Left kidney (tissue), 1 donor: ENCODE measurements at regions not wholly inside any gene's neighbourhood (a gene's known extent, or its start where the extent isn't known, plus 50 kb on each side); places are given as distances from the start of the nearest gene placed in this dataset.

ENCODE experiments used
- DNase-seq: peaks from one replicate; pipeline ENCODE4 v3.0.0-alpha.2; 2013

GRCh38 chr7:24341691-24342413, 57.9 kb downstream of the NPY start:
- DNase-seq: no peak

- no peak for DNase-seq
Measured at GRCh38 chr7:24343614-24344013, 59.6 kb downstream of the NPY start.

GRCh38 chr7:24346129-24346528, 62.1 kb downstream of the NPY start:
- DNase-seq: no peak

- DNase-seq: no peak
Measured at GRCh38 chr7:24346716-24347115, 62.7 kb downstream of the NPY start.

GRCh38 chr7:24349339-24349738, 65.3 kb downstream of the NPY start:
- DNase-seq: no peak

DNA sequence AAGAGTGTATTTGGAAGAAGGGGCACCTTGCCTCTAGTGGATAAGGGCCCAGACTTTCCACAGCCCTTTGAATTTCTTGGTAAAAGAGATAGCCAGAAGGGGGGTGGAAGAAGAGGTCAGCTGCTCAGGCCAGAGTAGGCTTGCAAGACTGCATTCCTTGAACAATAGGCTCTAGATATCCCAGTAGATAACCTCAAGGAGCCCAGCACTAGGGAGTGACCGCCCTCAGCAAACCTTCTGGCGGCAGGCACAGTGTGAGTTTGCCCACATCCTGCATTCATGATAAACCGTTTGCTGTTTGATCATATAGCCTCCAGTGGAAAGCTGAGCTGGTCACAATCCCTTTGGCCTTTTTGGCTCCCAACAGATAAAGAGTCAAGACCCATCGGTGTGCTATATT, 70.5 kb downstream of the NPY start:
- DNase-seq: no peak

GRCh38 chr7:24356718-24357386, 72.9 kb downstream of the NPY start:
- no peak for DNase-seq

- no peak for DNase-seq
Measured at GRCh38 chr7:24361001-24361400, 77.0 kb downstream of the NPY start.

DNA sequence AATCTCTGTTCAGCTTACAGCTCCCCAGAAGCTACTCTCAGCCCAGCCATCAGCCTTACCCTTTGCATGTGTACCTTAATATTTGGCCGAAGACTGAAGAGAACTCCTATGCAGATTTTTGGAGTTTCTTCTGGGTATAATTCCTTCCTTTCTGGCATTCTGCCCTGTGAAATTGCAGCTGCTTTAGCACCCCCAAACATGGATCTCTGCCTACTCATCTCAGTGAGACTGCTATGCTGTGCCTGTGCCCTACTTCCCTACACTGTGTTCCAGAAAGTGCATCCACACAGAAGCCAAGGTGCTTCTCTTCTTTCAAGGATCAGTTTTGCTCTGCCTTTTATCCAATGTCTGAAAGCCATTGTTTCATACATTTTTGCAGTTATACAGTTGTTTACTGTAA, 81.6 kb downstream of the NPY start:
- DNase-seq: no peak

DNA sequence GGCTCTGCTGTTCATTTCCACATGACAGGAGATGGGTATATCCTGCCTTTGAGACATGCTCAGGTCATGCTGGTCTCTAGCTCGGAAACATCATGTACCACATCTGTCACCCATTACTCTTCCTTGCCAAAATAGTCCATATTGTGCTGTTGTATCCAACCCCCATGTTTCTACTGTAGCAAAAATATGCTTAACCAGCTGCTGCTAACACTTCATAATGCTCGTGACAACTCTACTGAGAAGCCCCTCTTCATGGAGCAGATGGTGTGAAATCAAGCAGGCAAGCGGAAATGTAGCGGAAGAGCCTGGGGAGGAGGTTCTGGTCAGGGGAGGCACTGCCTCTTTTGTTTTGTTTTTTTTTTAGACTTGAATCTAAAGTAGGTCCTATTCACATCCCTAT, 82.9 kb downstream of the NPY start:
- DNase-seq: no peak

DNA sequence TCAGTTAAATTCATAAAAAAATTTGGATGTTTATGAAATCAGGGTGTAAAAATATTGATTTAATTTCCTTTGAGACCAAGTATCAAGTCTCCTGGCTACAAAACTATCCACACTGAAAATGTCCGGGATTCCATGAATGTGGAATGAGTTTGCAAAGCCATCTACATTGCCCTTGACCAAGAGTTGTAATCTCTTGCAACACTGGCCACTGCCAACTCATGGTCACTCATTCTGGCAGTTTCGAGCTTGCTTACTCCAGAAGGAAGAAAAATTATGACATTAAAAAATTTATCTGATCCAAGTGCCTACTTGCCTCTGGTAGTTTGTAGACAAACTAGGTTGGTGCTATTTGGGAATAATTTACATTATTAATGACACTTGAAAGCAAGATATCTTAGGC, 84.2 kb downstream of the NPY start:
- DNase-seq: no peak

GRCh38 chr7:24370541-24370940, 86.6 kb downstream of the NPY start:
- DNase-seq: no peak

DNA sequence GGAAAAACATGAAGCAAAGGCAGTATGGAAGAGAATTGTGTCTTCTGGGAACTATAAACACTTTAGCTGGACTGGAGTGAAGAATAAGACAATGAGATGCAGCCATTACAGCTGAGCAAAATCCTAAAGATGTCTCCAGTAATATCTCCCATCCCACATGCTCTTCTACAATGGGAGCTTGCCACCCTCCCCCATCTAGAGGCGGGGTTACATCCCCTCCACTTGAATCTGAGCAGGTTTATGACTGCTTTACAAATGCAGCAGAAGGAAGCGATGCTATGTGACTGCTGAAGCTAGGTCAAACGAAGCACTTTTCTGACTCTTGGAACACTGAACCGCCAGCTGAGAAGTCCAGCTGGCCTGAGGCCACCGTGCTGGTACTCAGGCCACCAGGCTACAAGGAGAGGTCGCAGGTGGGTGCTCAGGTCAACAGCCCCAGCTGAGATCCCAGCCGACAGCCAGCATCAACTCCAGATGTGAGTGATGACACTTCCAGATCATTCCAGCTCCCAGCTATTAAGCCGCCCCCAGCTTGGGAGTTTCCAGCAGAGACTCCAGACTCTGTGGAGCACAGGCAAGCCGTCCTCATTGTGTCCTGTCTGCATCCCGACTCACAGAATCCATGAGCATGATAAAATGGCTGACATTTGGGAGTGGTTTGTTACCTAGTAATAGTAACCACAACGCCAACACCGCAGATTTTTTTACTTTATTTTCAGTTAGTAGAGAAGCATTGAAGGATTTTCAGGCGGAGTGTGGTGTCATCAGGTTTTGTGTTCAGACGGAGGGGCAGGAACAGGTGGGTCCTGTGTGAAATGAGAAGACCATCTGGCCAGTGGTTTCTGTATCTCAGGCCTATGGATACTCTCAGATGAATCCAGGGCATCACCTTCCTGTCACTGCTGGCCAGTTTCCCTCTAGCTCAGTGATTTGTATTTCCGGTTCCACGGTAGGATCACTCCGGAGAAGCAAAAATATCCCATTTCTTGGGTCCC, 89.3 kb downstream of the NPY start:
- DNase-seq: no peak

DNA sequence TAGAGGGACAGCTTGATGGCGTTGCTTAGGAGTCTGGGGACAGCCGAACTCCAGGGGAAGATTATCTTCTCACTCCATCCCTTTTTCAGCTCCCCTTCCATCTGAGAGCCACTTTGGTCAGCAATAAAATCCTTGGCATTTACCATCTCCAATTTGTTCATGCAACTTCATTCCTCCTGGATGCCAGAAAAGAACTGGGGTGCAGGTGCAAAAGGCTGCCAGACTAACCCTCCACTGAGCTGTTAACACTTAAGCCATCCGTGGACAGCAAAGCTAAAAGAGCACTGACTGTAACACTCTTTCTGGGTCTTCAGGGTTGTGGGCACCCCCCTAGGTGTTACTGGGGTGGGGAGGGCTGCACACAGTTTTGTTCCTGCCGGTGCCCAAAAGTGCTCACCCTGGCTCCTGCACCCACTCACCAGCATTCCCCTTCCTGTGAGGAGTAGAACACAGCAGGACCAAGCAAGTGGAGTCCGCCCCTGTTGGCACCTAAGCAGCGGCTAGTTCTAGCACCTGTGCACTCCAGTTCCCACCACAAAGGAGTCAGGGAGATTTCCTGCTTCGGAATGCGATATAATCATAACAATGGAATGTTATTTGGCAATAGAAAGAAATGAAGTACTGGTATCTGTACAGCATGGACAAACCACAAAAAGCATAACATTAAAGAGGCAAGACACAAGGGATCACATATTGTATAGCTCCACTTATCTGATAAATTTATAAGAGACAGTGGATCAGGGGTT, 95.1 kb downstream of the NPY start:
- no peak for DNase-seq

DNA sequence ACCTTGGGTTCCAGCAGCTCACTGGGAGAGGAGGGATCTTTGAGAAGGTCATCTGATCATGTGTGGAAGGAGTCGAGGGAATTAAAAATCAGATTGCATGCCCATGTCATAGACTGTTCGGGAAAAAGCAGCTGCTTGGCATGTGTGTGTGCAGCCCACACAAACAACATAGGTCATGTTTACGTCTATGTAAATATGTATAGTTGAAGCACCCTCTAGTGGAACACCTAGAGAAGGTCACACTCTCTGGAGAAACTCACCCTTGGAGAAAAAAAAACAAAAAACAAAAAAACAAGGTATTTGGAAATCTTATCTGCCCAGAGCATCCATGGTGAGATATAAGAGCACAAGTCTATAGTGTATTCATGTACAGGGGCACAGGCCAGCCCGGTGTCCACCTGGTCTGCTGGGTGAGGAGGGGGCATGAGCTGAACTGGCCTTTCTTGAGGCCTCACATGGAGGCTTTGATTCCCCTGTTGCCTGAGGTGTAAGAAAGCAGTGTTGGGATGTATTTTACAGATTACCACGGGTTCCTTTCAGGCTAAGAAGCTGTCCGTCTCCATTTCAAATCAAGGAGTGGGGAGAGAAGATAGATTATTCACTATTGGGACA, 98.0 kb downstream of the NPY start:
- DNase-seq: no peak

DNA sequence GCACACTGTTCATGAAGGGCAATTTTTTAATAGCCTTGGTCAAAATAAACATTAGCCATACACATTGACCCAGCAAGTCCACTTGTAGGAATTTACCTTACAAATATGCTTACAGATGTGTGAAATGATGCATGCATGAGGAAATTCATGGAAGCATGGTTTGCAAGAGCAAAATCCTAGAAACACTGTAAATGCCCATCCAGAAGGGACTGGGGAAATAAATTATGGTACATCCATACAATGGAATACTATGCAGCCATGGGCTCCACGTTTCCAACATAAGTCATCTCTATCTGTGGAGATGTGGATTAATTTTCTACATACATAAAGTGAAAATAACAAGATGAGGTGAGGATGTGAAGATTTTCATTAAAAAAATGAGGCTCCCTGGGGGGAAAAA, 99.1 kb downstream of the NPY start:
- no peak for DNase-seq

GRCh38 chr7:24384362-24385030, 100.5 kb downstream of the NPY start:
- no peak for DNase-seq

- DNase-seq: no peak
Measured at GRCh38 chr7:24388212-24388611, 104.2 kb downstream of the NPY start.

- DNase-seq: no peak
Measured at GRCh38 chr7:24390376-24391157, 106.6 kb downstream of the NPY start.

DNA sequence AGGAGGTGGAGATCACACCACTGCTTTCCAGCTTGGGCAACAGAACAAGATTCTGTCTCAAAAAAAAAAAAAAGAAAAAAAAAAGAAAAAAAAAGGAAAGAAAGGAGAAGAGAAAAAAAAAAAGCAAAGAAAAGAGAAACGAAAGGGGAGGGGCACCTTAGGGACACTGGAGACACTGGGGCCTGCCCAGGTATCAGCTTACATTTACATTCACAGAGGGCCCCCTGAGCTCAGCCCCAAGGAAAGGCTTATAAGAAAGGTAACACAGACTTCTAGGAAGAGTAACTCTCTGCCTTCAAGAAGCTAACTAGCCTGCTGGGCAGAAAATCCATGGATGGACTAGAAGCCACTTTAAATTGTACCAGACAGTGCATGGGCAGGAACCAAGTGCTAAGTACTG, 108.8 kb downstream of the NPY start:
- DNase-seq: no peak
